ENCODE measurements at regions not wholly inside any gene's neighbourhood (a gene's known extent, or its start where the extent isn't known, plus 50 kb on each side); places are given as distances from the start of the nearest gene placed in this dataset.

DNA sequence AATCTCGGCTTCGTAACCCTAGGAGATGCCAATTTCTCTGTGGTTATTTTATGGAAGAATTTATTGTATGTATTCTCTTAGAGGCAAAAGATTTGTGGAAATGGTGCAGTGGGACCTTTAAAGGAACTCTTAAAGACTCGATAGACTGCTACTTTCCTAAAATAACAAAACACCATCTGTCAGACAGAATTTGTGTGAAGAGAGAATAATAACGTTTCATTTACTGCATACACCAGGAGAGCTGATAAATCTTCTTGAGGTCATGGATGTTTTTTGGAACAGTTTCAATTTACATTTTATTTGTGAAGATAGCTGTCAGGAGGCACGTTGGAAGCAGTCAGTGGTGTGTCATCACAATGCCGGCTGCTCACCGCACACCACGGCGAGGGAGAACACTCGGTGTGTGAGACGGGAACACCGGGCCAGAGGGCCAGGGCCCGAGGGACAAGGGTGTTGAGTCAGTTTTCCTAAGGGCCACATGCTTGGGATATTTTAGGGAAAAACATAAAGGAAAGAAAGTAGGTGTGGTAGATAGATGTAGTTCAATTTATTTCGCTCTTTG lies 1681.0 kb upstream of the DDX18 start:
- no peak overlapping the region for H3K27ac ChIP-seq (replicated peaks)

DNA sequence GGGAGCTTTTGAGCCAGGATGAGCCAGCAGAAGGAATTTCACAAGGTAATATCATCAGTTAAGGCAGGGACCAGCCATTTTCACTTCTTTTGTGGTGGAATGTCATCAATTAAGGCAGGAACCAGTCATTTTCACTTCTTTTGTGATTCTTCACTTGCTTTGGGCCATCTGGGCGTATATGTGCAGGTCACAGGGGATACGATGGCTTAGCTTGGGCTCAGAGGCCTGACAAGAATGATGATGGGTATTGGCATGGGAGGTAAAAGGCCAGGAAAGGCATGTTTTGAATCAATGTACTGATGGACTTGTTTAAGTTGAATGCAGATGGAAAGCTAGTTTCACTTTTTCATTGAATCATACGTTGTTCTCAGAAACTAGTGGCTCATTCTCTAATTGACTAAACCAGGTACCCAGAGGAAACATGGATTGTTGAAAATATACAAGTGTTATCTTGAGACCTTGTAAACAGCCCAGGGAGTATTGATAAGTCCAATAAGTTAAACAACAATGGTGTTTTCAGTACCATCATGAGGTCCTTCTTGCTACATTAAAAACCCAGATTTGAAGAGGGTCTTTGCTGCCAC lies 1672.5 kb upstream of the DDX18 start:
- Histone ChIP-seq H3K4me1 (no peaks in the 10 kb centered on the region), H3K27me3 (ENCODE audit: low read depth) (no peaks in the 10 kb centered on the region), H3K4me3 (no peak overlapping the region), H3K27ac (replicated peaks) (no peak overlapping the region), H3K9me3 (replicated peaks) (peaks cover 16% of the 10 kb centered on the region), H3K36me3 (no peaks in the 10 kb centered on the region)
- TF ChIP-seq, protein P1, sequence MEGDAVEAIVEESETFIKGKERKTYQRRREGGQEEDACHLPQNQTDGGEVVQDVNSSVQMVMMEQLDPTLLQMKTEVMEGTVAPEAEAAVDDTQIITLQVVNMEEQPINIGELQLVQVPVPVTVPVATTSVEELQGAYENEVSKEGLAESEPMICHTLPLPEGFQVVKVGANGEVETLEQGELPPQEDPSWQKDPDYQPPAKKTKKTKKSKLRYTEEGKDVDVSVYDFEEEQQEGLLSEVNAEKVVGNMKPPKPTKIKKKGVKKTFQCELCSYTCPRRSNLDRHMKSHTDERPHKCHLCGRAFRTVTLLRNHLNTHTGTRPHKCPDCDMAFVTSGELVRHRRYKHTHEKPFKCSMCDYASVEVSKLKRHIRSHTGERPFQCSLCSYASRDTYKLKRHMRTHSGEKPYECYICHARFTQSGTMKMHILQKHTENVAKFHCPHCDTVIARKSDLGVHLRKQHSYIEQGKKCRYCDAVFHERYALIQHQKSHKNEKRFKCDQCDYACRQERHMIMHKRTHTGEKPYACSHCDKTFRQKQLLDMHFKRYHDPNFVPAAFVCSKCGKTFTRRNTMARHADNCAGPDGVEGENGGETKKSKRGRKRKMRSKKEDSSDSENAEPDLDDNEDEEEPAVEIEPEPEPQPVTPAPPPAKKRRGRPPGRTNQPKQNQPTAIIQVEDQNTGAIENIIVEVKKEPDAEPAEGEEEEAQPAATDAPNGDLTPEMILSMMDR (IDR thresholded peaks at IDR 0.05; ENCODE audit: borderline replicate concordance) = no peak
- intact Hi-C loops (cut with micrococcal nuclease) = no loop called here
- no peak for DNase-seq

More for the DNA sequence above, 1681.0 kb upstream of the DDX18 start:
- intact Hi-C loops (cut with micrococcal nuclease) = no loop called here
- TF ChIP-seq, protein P1 (IDR thresholded peaks at IDR 0.05; ENCODE audit: borderline replicate concordance) = no peak
- Histone ChIP-seq H3K4me1 (no peaks in the 10 kb centered on the region), H3K4me3 (no peak overlapping the region), H3K36me3 (no peaks in the 10 kb centered on the region), H3K27me3 (ENCODE audit: low read depth) (no peaks in the 10 kb centered on the region), H3K9me3 (replicated peaks) (peaks cover 10% of the 10 kb centered on the region)
- no peak for DNase-seq

DNA sequence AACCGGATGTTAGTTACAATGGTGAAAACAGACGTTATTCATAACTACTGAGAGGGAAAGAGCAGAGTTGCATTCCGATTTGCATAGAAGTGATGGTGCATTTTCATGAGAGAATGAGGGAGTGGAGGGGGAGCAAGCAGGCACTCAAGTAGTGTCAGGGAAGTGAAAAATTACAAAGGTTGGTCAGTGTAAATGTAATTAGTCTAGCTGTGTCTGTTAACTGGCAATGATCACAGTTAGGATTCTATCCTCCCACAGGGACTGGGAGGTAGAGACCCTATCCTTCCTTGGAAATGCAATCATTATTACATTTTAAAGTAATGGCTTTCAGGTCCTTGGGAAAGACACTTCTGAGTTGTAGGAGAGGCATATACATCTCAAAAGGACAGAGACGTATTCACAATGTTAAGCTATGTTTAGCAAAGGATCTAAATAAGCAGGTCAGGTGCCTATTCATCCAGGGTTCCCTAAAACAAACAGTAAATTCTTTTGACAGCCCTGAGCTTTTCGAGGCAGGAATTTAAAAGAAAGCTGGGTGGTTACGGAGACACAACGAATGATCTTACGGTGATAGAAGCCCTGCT lies 1671.8 kb upstream of the DDX18 start:
- H3K9me3 ChIP-seq (replicated peaks) = peaks cover 9% of the 10 kb centered on the region
- H3K4me3 ChIP-seq = no peak overlapping the region
- TF ChIP-seq, protein P1 (IDR thresholded peaks at IDR 0.05; ENCODE audit: borderline replicate concordance) = no peak
- no peaks in the 10 kb centered on the region for H3K36me3 ChIP-seq
- no peak for DNase-seq
- intact Hi-C loops (cut with micrococcal nuclease) = no loop called here
- H3K27me3 ChIP-seq (ENCODE audit: low read depth) = no peaks in the 10 kb centered on the region
- no peaks in the 10 kb centered on the region for H3K4me1 ChIP-seq
- no peak overlapping the region for H3K27ac ChIP-seq (replicated peaks)

DNA sequence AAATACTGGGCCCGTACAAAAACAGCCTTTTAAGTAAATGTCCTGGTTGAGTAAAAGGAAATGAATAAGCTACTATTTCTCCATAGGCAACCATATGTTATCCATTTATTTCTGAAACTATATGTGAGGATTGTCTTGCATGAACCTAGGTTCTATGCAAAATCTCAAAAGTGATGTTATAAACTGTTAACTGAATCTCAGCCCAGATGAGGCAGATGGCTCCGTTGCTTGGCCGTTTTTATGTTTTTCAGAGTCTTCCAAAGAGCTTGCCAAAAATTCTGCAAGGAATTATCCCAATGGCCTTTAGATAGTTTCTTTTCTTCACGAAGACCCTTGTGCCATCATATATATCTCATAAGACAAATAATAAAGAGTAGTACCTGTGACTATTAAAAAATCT lies 1669.5 kb upstream of the DDX18 start:
- TF ChIP-seq, protein P1 (IDR thresholded peaks at IDR 0.05; ENCODE audit: borderline replicate concordance) = no peak
- Histone ChIP-seq H3K27ac (replicated peaks) (no peak overlapping the region), H3K27me3 (ENCODE audit: low read depth) (no peaks in the 10 kb centered on the region), H3K4me3 (no peak overlapping the region), H3K4me1 (no peaks in the 10 kb centered on the region), H3K36me3 (no peaks in the 10 kb centered on the region), H3K9me3 (replicated peaks) (no peaks in the 10 kb centered on the region)
- DNase-seq = no peak
- intact Hi-C loops (cut with micrococcal nuclease) = no loop called here

DNA sequence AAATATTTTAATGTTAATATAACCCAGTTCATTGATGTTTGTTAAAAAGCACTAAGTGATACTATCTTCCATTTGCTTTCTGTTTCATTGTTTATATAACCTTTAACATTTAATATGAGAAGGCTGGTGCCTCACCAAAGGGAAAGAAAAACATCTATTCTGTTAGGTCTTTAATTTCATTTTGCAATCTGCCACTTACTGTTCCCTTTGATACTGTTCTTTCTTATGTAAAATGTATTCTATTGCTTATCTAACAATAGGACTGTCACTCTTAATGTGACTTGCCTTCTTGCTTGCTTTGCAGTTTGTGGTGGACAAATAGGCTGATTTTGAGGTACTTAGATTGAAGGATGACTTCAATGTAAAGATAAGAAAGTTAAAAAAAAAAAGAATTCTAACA lies 1666.1 kb upstream of the DDX18 start:
- TF ChIP-seq, protein P1 (IDR thresholded peaks at IDR 0.05; ENCODE audit: borderline replicate concordance) = no peak

More for the DNA sequence above, 1666.1 kb upstream of the DDX18 start:
- Histone ChIP-seq H3K36me3 (no peaks in the 10 kb centered on the region), H3K27me3 (ENCODE audit: low read depth) (no peaks in the 10 kb centered on the region), H3K4me3 (no peak overlapping the region), H3K4me1 (no peaks in the 10 kb centered on the region), H3K9me3 (replicated peaks) (peaks cover 21% of the 10 kb centered on the region), H3K27ac (replicated peaks) (no peak overlapping the region)
- no peak for DNase-seq
- intact Hi-C loops (cut with micrococcal nuclease) = no loop called here

All from left ventricle myocardium inferior (tissue), 1 donor.